Neural cell (in vitro differentiated cells): ENCODE measurements at regions not wholly inside any gene's neighbourhood (a gene's known extent, or its start where the extent isn't known, plus 50 kb on each side); places are given as distances from the start of the nearest gene placed in this dataset.

ENCODE experiments used
- H2AFZ ChIP-seq: fragments of 200-600, 300-800 bp; sonication (generic), shearing (Covaris generic); 2 replicates; pipeline ENCODE4 v1.6.0; 2014; ENCODE audit warnings: low read depth, mild to moderate bottlenecking, antibody characterized with exemption, low read length, moderate library complexity
- H3F3A ChIP-seq: fragments of 200-600 bp; shearing (Covaris generic); 2 replicates; pipeline ENCODE4 v1.6.1; 2016; ENCODE audit warnings: mild to moderate bottlenecking, moderate library complexity, mixed read lengths, antibody characterized with exemption, low read length; ENCODE audit not compliant: insufficient read depth, poor library complexity, severe bottlenecking
- H3K27ac ChIP-seq: fragments of 200-600, 300-800 bp; sonication (generic), shearing (Covaris generic); 2 replicates; pipeline ENCODE4 v1.5.1; 2014; ENCODE audit warnings: mild to moderate bottlenecking, low read length, moderate library complexity
- H3K27me3 ChIP-seq: fragments of 300-800, 200-600 bp; sonication (generic), shearing (Covaris generic); 2 replicates; pipeline ENCODE4 v1.6.0; 2014; ENCODE audit warnings: mild to moderate bottlenecking, low read depth, low read length, moderate library complexity; ENCODE audit not compliant: insufficient read depth
- H3K36me3 ChIP-seq: fragments of 300-800, 200-600 bp; sonication (generic), shearing (Covaris generic); 2 replicates; pipeline ENCODE4 v1.5.1; 2014; ENCODE audit warnings: mild to moderate bottlenecking, antibody characterized with exemption, low read length, moderate library complexity; ENCODE audit not compliant: insufficient read depth
- H3K4me2 ChIP-seq: fragments of 300-800, 200-600 bp; sonication (generic), shearing (Covaris generic); 2 replicates; pipeline ENCODE4 v1.6.0; 2014; ENCODE audit warnings: mild to moderate bottlenecking, low read length
- H3K4me3 ChIP-seq: fragments of 300-800, 200-600 bp; sonication (generic), shearing (Covaris generic); 2 replicates; pipeline ENCODE4 v1.5.1; 2014; ENCODE audit warnings: mild to moderate bottlenecking, low read length, moderate library complexity
- H3K79me2 ChIP-seq: fragments of 200-600 bp; shearing (Covaris generic); replicated peaks from 2 replicates; pipeline ENCODE4 v1.6.0; 2014; ENCODE audit warnings: mild to moderate bottlenecking, low read length, moderate library complexity; ENCODE audit not compliant: insufficient read depth
- H3K9ac ChIP-seq: fragments of 300-800, 200-600 bp; sonication (generic), shearing (Covaris generic); 2 replicates; pipeline ENCODE4 v1.6.1; 2016; ENCODE audit warnings: mild to moderate bottlenecking, low read length, mixed read lengths
- H3K9me2 ChIP-seq: fragments of 200-600 bp; shearing (Covaris generic); 2 replicates; pipeline ENCODE4 v1.6.1; 2016; ENCODE audit warnings: mild to moderate bottlenecking, low read length, mixed read lengths; ENCODE audit not compliant: insufficient read depth
- H3K9me3 ChIP-seq: fragments of 200-600, 300-800 bp; sonication (generic), shearing (Covaris generic); 2 replicates; pipeline ENCODE4 v1.6.1; 2016; ENCODE audit warnings: mild to moderate bottlenecking, mixed run types, low read length, moderate library complexity, mixed read lengths
- H4K20me1 ChIP-seq: fragments of 200-600 bp; shearing (Covaris generic); 2 replicates; pipeline ENCODE4 v1.6.1; 2016; ENCODE audit warnings: mild to moderate bottlenecking, mixed run types; ENCODE audit not compliant: insufficient read depth
- EP300 ChIP-seq: fragments of 450-650 bp; conservative IDR thresholded peaks from 2 replicates; pipeline ENCODE4 v1.6.1; 2014; ENCODE audit warnings: antibody characterized with exemption, mild to moderate bottlenecking, moderate library complexity; ENCODE audit not compliant: poor library complexity, severe bottlenecking
- EZH2 ChIP-seq: fragments of 200-600, 300-800 bp; shearing (Covaris generic), sonication (generic); IDR thresholded peaks from 2 replicates; pipeline ENCODE4 v1.6.1; 2014; ENCODE audit warnings: antibody characterized with exemption, low read length, borderline replicate concordance, mild to moderate bottlenecking; ENCODE audit not compliant: insufficient read depth, poor library complexity, severe bottlenecking
- MXI1 ChIP-seq: fragments of 450-650 bp; conservative IDR thresholded peaks from 2 replicates; pipeline ENCODE4 v1.6.1; 2014; ENCODE audit warnings: antibody characterized with exemption, mild to moderate bottlenecking; ENCODE audit not compliant: poor library complexity, severe bottlenecking
- POLR2AphosphoS5 ChIP-seq: IDR thresholded peaks from 2 replicates; pipeline ENCODE4 v1.6.1; 2012
- RAD21 ChIP-seq: fragments of 450-650 bp; conservative IDR thresholded peaks from 2 replicates; pipeline ENCODE4 v1.6.1; 2014; ENCODE audit warnings: antibody characterized with exemption, mild to moderate bottlenecking, moderate library complexity
- SMC3 ChIP-seq: fragments of 450-650 bp; conservative IDR thresholded peaks from 2 replicates; pipeline ENCODE4 v1.6.1; 2014; ENCODE audit warnings: antibody characterized with exemption, mild to moderate bottlenecking, moderate library complexity; ENCODE audit not compliant: poor library complexity
- TAF1 ChIP-seq: IDR thresholded peaks from 2 replicates; pipeline ENCODE4 v1.6.1; 2012; ENCODE audit warnings: low read depth
- TF ChIP-seq, protein P1 (sequence below): IDR thresholded peaks from 2 replicates; pipeline ENCODE4 v1.6.1; 2012; ENCODE audit warnings: borderline replicate concordance
- TF ChIP-seq, protein P2 (sequence below): fragments of 450-650 bp; IDR thresholded peaks from 2 replicates; pipeline ENCODE4 v1.5.1; 2014; ENCODE audit warnings: antibody characterized with exemption, mild to moderate bottlenecking, moderate library complexity; ENCODE audit not compliant: poor library complexity, severe bottlenecking

DNA sequence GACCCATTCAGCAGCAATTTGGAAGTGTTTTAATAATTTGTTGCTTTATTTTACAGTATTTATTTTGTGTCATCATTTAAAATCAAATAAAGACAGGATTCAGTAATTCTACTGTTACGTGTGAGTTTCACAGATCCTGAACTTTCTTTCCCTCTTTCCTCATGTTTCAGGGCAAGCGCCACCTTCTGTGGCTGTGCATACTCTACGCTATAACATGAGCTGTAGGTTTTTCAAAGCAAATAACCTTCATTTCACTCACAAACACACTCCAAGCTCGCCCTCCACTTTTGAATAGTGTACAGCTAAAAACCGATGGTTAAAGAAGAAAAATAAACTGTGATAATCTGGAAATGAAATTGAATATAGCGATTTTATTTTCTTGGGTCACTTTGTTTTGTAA lies 753.3 kb downstream of the OLFM4 start:
- Histone ChIP-seq H4K20me1 (no peaks in the 10 kb centered on the region), H3K36me3 (no peaks in the 10 kb centered on the region), H3K4me2 (no peak overlapping the region), H3F3A (no peaks in the 10 kb centered on the region), H3K4me3 (no peak overlapping the region), H3K9me3 (no peaks in the 10 kb centered on the region), H3K27ac (no peak overlapping the region), H3K9me2 (no peaks in the 10 kb centered on the region), H3K27me3 (no peaks in the 10 kb centered on the region), H2AFZ (no peak overlapping the region), H3K9ac (no peak overlapping the region), H3K79me2 (no peaks in the 10 kb centered on the region)
- TF ChIP-seq EZH2, result no peak
- TF ChIP-seq MXI1, result no peak
- TF ChIP-seq POLR2AphosphoS5, result no peak
- no peak for TF ChIP-seq RAD21
- TF ChIP-seq, protein P1, sequence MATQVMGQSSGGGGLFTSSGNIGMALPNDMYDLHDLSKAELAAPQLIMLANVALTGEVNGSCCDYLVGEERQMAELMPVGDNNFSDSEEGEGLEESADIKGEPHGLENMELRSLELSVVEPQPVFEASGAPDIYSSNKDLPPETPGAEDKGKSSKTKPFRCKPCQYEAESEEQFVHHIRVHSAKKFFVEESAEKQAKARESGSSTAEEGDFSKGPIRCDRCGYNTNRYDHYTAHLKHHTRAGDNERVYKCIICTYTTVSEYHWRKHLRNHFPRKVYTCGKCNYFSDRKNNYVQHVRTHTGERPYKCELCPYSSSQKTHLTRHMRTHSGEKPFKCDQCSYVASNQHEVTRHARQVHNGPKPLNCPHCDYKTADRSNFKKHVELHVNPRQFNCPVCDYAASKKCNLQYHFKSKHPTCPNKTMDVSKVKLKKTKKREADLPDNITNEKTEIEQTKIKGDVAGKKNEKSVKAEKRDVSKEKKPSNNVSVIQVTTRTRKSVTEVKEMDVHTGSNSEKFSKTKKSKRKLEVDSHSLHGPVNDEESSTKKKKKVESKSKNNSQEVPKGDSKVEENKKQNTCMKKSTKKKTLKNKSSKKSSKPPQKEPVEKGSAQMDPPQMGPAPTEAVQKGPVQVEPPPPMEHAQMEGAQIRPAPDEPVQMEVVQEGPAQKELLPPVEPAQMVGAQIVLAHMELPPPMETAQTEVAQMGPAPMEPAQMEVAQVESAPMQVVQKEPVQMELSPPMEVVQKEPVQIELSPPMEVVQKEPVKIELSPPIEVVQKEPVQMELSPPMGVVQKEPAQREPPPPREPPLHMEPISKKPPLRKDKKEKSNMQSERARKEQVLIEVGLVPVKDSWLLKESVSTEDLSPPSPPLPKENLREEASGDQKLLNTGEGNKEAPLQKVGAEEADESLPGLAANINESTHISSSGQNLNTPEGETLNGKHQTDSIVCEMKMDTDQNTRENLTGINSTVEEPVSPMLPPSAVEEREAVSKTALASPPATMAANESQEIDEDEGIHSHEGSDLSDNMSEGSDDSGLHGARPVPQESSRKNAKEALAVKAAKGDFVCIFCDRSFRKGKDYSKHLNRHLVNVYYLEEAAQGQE, result no peak
- TF ChIP-seq SMC3, result no peak
- no peak for TF ChIP-seq EP300
- TF ChIP-seq TAF1, result no peak
- TF ChIP-seq, protein P2, sequence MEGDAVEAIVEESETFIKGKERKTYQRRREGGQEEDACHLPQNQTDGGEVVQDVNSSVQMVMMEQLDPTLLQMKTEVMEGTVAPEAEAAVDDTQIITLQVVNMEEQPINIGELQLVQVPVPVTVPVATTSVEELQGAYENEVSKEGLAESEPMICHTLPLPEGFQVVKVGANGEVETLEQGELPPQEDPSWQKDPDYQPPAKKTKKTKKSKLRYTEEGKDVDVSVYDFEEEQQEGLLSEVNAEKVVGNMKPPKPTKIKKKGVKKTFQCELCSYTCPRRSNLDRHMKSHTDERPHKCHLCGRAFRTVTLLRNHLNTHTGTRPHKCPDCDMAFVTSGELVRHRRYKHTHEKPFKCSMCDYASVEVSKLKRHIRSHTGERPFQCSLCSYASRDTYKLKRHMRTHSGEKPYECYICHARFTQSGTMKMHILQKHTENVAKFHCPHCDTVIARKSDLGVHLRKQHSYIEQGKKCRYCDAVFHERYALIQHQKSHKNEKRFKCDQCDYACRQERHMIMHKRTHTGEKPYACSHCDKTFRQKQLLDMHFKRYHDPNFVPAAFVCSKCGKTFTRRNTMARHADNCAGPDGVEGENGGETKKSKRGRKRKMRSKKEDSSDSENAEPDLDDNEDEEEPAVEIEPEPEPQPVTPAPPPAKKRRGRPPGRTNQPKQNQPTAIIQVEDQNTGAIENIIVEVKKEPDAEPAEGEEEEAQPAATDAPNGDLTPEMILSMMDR, result no peak

DNA sequence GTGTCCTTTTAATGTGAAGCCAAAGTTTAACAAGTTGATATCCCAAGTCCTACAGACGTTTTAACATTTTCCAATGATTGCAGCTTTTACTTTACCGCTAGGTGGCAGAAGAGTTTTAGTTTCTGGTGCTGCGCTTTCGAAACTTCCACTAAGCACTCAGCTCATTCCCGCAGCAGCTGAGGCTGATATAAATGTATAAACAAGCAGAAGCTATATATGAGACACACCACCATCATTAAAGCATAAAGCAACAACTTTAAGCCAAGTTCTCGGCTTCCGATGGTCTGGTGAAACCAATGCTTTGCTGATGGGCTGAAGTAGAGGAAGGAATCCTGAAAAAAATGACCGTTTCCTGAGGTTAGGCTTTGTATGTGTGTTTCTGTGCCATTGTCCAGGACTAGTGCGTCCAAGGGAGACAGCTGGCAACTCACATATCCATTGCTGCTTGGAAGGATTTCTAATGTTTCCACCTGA lies 753.9 kb downstream of the OLFM4 start:
- Histone ChIP-seq H4K20me1 (no peaks in the 10 kb centered on the region), H3F3A (no peaks in the 10 kb centered on the region), H2AFZ (no peak overlapping the region), H3K9ac (no peak overlapping the region), H3K27me3 (no peaks in the 10 kb centered on the region), H3K27ac (no peak overlapping the region), H3K4me2 (no peak overlapping the region), H3K4me3 (no peak overlapping the region), H3K36me3 (no peaks in the 10 kb centered on the region), H3K9me2 (no peaks in the 10 kb centered on the region), H3K79me2 (no peaks in the 10 kb centered on the region), H3K9me3 (no peaks in the 10 kb centered on the region)
- TF ChIP-seq RAD21, result peak; percentile 95
- TF ChIP-seq TAF1, result no peak
- peak; percentile 27 for TF ChIP-seq POLR2AphosphoS5
- TF ChIP-seq EP300, result peak; percentile 27
- TF ChIP-seq, protein P2, result peak; percentile 89
- TF ChIP-seq SMC3, result peak; percentile 82
- no peak for TF ChIP-seq MXI1
- no peak for TF ChIP-seq EZH2
